Adrenal gland (tissue), 5 donors: ENCODE measurements at regions not wholly inside any gene's neighbourhood (a gene's known extent, or its start where the extent isn't known, plus 50 kb on each side); places are given as distances from the start of the nearest gene placed in this dataset.

Source experiments
- CTCF ChIP-seq, 6 experiments: fragments of 450-650 bp in 4 of 6; fragments of 200-600 bp in 2 of 6; sonication (generic) in 1 of 6; IDR thresholded peaks; 1 replicate in 5 of 6; 2 replicates in 1 of 6; pipeline versions ENCODE4 v1.5.1 to v1.8.0; 2016 to 2021; ENCODE audit warnings: antibody characterized with exemption in 6 of 6, mild to moderate bottlenecking in 2 of 6, moderate library complexity in 1 of 6
- POLR2A ChIP-seq, 2 donors: fragments of 450-650 bp; IDR thresholded peaks; one replicate each; pipeline ENCODE4 v1.6.1; 2017; ENCODE audit warnings: antibody characterized with exemption in 2 of 2, mild to moderate bottlenecking in 2 of 2, moderate library complexity in 1 of 2
- donor health status: DM: no; HTN: no; CAD: no.

GRCh38 chr13:33683376-33683775 lies 134.6 kb upstream of the RFC3 start:
- TF ChIP-seq CTCF (IDR thresholded peaks at IDR 0.05) (no peak), POLR2A (IDR thresholded peaks at IDR 0.05) (no peak)
